ENCODE measurements at regions not wholly inside any gene's neighbourhood (a gene's known extent, or its start where the extent isn't known, plus 50 kb on each side); places are given as distances from the start of the nearest gene placed in this dataset.

- no peak for TF ChIP-seq EZH2phosphoT487 (IDR thresholded peaks at IDR 0.05; ENCODE audit: low read depth, severe bottlenecking, unreplicated experiment)
- no peak for TF ChIP-seq EZH2 (IDR thresholded peaks at IDR 0.05; ENCODE audit: borderline replicate concordance)
- no peak for TF ChIP-seq CTCF (IDR thresholded peaks at IDR 0.05; ENCODE audit: poor library complexity)
- Histone ChIP-seq H2AFZ (no peak overlapping the region), H3K9me3 (ENCODE audit: low read depth) (no peaks in the 10 kb centered on the region), H3K27ac (peak overlapping the region; percentile 29), H4K20me1 (ENCODE audit: insufficient read depth, poor library complexity, severe bottlenecking) (no peaks in the 10 kb centered on the region), H3K4me2 (no peak overlapping the region), H3K79me2 (no peaks in the 10 kb centered on the region), H3K4me3 (no peak overlapping the region), H3K4me1 (ENCODE audit: insufficient read depth) (peaks cover 10% of the 10 kb centered on the region), H3K9me2 (replicated peaks; ENCODE audit: insufficient read depth) (no peaks in the 10 kb centered on the region), H3K36me3 (replicated peaks; ENCODE audit: insufficient read depth, low read depth) (no peaks in the 10 kb centered on the region), H3K27me3 (no peaks in the 10 kb centered on the region)
- DNase-seq (ENCODE audit: low spot score): peak; percentile 25
Observed at GRCh38 chr13:104592127-104592526, 1525.9 kb upstream of the SLC10A2 start.

GRCh38 chr13:104586051-104586746 is 1520.0 kb upstream of the SLC10A2 start:
- no peak overlapping the region for H3K27ac ChIP-seq
- H3K79me2 ChIP-seq: no peaks in the 10 kb centered on the region
- no peaks in the 10 kb centered on the region for H3K27me3 ChIP-seq
- peak overlapping the region; percentile 56 for H3K4me2 ChIP-seq
- H3K4me3 ChIP-seq: no peak overlapping the region
- DNase-seq (ENCODE audit: low spot score): peak; percentile 24
- H3K36me3 ChIP-seq (replicated peaks; ENCODE audit: insufficient read depth, low read depth): no peaks in the 10 kb centered on the region
- 65% methylated on average over 11 of the region's 11 CpGs for WGBS (ENCODE audit: low lambda C conversion rate, missing lambda C conversion rate)
- no peak overlapping the region for H2AFZ ChIP-seq
- H3K4me1 ChIP-seq (ENCODE audit: insufficient read depth): no peaks in the 10 kb centered on the region
- no peaks in the 10 kb centered on the region for H3K9me2 ChIP-seq (replicated peaks; ENCODE audit: insufficient read depth)
- TF ChIP-seq CTCF (IDR thresholded peaks at IDR 0.05; ENCODE audit: poor library complexity): no peak
- no peak for TF ChIP-seq EZH2 (IDR thresholded peaks at IDR 0.05; ENCODE audit: borderline replicate concordance)
- TF ChIP-seq EZH2phosphoT487 (IDR thresholded peaks at IDR 0.05; ENCODE audit: low read depth, severe bottlenecking, unreplicated experiment): no peak
- no peaks in the 10 kb centered on the region for H4K20me1 ChIP-seq (ENCODE audit: insufficient read depth, poor library complexity, severe bottlenecking)
- no peaks in the 10 kb centered on the region for H3K9me3 ChIP-seq (ENCODE audit: low read depth)

- WGBS (ENCODE audit: low lambda C conversion rate, missing lambda C conversion rate): 86% methylated on average over 1 of the region's 1 CpG
- TF ChIP-seq EZH2phosphoT487 (IDR thresholded peaks at IDR 0.05; ENCODE audit: low read depth, severe bottlenecking, unreplicated experiment) (no peak), EZH2 (IDR thresholded peaks at IDR 0.05; ENCODE audit: borderline replicate concordance) (no peak), CTCF (IDR thresholded peaks at IDR 0.05; ENCODE audit: poor library complexity) (no peak)
- Histone ChIP-seq H3K79me2 (no peaks in the 10 kb centered on the region), H2AFZ (no peak overlapping the region), H3K27me3 (no peaks in the 10 kb centered on the region), H3K4me2 (no peak overlapping the region), H3K27ac (no peak overlapping the region), H3K36me3 (replicated peaks; ENCODE audit: insufficient read depth, low read depth) (no peaks in the 10 kb centered on the region), H3K4me1 (ENCODE audit: insufficient read depth) (no peaks in the 10 kb centered on the region), H3K4me3 (no peak overlapping the region), H3K9me2 (replicated peaks; ENCODE audit: insufficient read depth) (no peaks in the 10 kb centered on the region), H3K9me3 (ENCODE audit: low read depth) (no peaks in the 10 kb centered on the region), H4K20me1 (ENCODE audit: insufficient read depth, poor library complexity, severe bottlenecking) (no peaks in the 10 kb centered on the region)
- no peak for DNase-seq (ENCODE audit: low spot score)
Observed at GRCh38 chr13:104584481-104584880, 1518.3 kb upstream of the SLC10A2 start.

Data from hepatocyte (in vitro differentiated cells).